Mesothelial cell of epicardium (in vitro differentiated cells): ENCODE measurements at regions not wholly inside any gene's neighbourhood (a gene's known extent, or its start where the extent isn't known, plus 50 kb on each side); places are given as distances from the start of the nearest gene placed in this dataset.

Source experiments
- DNase-seq, 2 experiments: peaks; one replicate each; pipeline ENCODE4 v3.0.0; 2021; ENCODE audit warnings: low spot score in 2 of 2; ENCODE audit not compliant: unreplicated experiment in 2 of 2
- H3K27ac Mint-ChIP-seq: 2 replicates; pipeline ENCODE4 v1.8.0; 2021; ENCODE audit warnings: mixed read lengths
- H3K27me3 Mint-ChIP-seq: 2 replicates; pipeline ENCODE4 v1.8.0; 2021; ENCODE audit warnings: low read depth, mixed read lengths
- H3K36me3 Mint-ChIP-seq: 2 replicates; pipeline ENCODE4 v1.8.0; 2021; ENCODE audit warnings: mixed read lengths
- H3K4me1 Mint-ChIP-seq: 2 replicates; pipeline ENCODE4 v1.8.0; 2021; ENCODE audit warnings: mixed read lengths
- H3K4me3 Mint-ChIP-seq: 2 replicates; pipeline ENCODE4 v1.8.0; 2021; ENCODE audit warnings: mild to moderate bottlenecking, moderate library complexity, mixed read lengths
- H3K9me3 Mint-ChIP-seq: 2 replicates; pipeline ENCODE4 v1.8.0; 2021; ENCODE audit warnings: mixed read lengths
- TF ChIP-seq, protein P1 (sequence below): fragments of 200-600 bp; sonication (generic); IDR thresholded peaks from one replicate; pipeline ENCODE4 v1.5.0; 2021; ENCODE audit warnings: antibody characterized with exemption; ENCODE audit not compliant: unreplicated experiment

DNA sequence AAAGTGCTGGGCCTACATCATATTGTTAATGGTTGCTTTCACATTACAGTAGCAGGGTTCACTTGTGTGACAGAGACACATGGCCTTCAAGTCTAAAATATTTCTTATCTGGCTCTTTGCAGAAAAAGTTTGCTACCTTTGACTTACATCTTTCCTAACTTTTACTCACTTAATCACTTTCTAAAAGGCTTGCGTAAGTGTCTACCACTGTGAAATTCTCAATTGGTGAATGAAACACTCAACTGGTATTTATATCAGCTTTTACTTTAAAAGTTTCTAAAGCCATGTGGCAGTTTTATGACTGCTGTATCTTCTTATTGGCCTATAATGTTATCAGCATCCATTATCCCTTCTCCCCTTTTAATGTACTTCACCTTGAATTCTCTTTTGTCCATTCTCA, 554.5 kb downstream of the ZIC1 start:
- Mint-ChIP-seq H3K9me3 (no peaks in the 10 kb centered on the region), H3K4me3 (no peak overlapping the region), H3K27me3 (peaks cover 8% of the 10 kb centered on the region), H3K27ac (no peak overlapping the region), H3K4me1 (peaks cover 5% of the 10 kb centered on the region), H3K36me3 (no peaks in the 10 kb centered on the region)
- TF ChIP-seq, protein P1, sequence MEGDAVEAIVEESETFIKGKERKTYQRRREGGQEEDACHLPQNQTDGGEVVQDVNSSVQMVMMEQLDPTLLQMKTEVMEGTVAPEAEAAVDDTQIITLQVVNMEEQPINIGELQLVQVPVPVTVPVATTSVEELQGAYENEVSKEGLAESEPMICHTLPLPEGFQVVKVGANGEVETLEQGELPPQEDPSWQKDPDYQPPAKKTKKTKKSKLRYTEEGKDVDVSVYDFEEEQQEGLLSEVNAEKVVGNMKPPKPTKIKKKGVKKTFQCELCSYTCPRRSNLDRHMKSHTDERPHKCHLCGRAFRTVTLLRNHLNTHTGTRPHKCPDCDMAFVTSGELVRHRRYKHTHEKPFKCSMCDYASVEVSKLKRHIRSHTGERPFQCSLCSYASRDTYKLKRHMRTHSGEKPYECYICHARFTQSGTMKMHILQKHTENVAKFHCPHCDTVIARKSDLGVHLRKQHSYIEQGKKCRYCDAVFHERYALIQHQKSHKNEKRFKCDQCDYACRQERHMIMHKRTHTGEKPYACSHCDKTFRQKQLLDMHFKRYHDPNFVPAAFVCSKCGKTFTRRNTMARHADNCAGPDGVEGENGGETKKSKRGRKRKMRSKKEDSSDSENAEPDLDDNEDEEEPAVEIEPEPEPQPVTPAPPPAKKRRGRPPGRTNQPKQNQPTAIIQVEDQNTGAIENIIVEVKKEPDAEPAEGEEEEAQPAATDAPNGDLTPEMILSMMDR: no peak
- no peak for DNase-seq

DNA sequence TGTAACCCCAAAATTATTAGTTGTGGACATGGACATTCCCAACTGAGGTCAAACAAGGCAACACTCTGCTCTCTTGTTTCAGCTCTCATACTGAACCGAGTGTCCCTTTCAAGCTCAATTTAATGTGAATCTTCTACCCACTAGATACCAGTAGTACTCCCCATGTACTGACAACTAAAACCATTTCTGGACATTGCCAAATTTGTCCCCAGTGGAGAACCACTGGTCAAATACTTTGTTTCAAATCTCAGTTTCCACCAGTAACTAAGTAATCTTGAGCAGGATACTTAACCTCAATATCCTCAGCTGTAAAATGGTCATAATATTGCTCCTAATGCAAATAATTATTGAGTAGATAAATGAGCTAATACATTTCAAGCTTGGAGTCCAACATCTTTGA, 566.0 kb downstream of the ZIC1 start:
- DNase-seq: no peak
- no peak overlapping the region for H3K4me3 Mint-ChIP-seq
- H3K9me3 Mint-ChIP-seq: peaks cover 7% of the 10 kb centered on the region
- H3K27ac Mint-ChIP-seq: no peak overlapping the region
- TF ChIP-seq, protein P1: no peak
- H3K36me3 Mint-ChIP-seq: no peaks in the 10 kb centered on the region
- no peaks in the 10 kb centered on the region for H3K4me1 Mint-ChIP-seq
- H3K27me3 Mint-ChIP-seq: no peaks in the 10 kb centered on the region

DNA sequence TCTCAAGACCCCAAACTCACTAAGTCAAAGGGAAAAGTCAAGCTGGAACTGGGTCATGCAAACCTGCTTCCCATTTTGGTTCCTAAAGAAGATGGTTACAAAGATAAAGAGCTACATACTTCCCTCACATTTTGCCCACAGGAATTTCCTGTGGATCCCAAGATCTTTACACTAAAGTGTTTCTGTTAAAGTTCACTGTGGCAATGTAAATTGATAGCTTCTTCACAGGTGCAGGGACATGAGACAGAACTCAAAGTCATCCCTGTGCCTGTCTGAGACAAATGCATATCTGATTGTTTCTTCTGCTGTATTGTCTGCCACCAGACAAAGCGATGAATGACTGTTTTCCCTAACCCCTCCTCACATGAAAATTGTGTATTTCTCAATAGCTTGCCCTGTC, 567.8 kb downstream of the ZIC1 start:
- Mint-ChIP-seq H3K27ac (no peak overlapping the region), H3K4me1 (no peaks in the 10 kb centered on the region), H3K36me3 (no peaks in the 10 kb centered on the region), H3K4me3 (no peak overlapping the region), H3K9me3 (peaks cover 7% of the 10 kb centered on the region), H3K27me3 (peaks cover 2% of the 10 kb centered on the region)
- TF ChIP-seq, protein P1: no peak
- no peak for DNase-seq

DNA sequence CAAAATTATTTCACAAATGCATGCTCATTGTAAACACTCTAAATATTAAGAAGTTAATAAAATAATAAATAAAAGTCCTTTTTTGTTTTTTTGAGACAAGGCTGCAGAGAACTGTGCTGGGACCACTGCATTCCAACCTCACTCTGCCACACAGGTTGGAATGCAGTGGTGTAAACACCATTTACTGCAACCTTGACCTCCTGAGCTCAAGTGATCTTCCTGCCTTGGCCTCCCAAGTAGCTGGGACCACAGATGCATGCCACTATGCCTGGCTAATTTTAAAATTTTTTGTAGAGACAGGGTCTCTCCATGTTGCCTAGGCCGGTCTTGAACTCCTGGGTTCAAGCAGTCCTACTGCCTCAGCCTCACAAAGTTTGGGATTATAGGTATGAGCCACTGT, 578.4 kb downstream of the ZIC1 start:
- Mint-ChIP-seq H3K27ac (no peak overlapping the region), H3K4me3 (no peak overlapping the region), H3K4me1 (no peaks in the 10 kb centered on the region), H3K27me3 (no peaks in the 10 kb centered on the region), H3K9me3 (no peaks in the 10 kb centered on the region), H3K36me3 (no peaks in the 10 kb centered on the region)
- TF ChIP-seq, protein P1: no peak
- DNase-seq: no peak

DNA sequence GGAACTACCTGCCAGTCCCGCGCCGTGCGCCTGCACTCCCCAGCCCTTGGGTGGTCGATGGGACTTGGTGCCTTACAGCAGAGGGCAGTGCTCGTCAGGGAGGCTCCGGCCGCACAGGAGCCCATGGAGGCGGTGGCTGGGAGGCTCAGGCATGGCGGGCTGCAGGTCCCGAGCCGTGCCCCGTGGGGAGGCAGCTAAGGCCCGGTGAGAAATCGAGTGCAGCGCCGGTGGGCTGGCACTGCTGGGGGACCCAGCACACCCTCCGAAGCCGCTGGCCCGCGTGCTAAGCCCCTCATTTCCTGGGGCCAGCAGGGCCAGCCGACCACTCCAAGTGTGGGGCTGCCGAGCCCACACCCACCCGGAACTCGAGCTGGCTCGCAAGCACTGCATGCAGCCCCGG, 580.2 kb downstream of the ZIC1 start:
- Mint-ChIP-seq H3K36me3 (no peaks in the 10 kb centered on the region), H3K4me1 (no peaks in the 10 kb centered on the region), H3K27ac (no peak overlapping the region), H3K9me3 (no peaks in the 10 kb centered on the region), H3K4me3 (no peak overlapping the region), H3K27me3 (no peaks in the 10 kb centered on the region)
- no peak for DNase-seq
- TF ChIP-seq, protein P1: no peak

DNA sequence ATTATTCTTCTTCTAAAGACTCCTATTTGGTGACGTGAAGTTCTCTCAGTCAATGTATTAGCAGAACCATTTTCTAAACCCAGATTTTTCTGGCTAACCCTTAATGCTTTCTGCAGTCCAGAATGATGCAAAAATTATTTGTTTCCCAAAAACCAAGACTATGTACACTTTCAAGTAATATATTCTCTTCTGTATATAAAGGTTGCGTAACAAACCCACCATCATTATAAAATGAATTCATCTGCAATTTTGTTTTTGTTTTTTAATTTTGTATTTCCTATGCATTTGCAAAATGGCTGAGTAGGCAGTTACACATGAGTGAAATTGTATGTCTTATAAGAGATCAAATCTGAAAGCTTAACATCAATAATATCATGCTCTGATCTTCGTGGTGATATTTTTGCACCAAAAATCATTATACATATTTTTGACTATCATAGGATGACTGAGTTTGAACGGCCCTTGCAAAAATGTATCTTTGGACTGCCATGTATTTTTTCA, 593.6 kb downstream of the ZIC1 start:
- Mint-ChIP-seq H3K36me3 (no peaks in the 10 kb centered on the region), H3K9me3 (peaks cover 10% of the 10 kb centered on the region), H3K4me1 (no peaks in the 10 kb centered on the region), H3K27me3 (no peaks in the 10 kb centered on the region), H3K4me3 (no peak overlapping the region), H3K27ac (no peak overlapping the region)
- TF ChIP-seq, protein P1: no peak
- no peak for DNase-seq
